Thoracic aorta (tissue), 2 donors: ENCODE measurements at regions not wholly inside any gene's neighbourhood (a gene's known extent, or its start where the extent isn't known, plus 50 kb on each side); places are given as distances from the start of the nearest gene placed in this dataset.

Experiments used
- ATAC-seq: fragments of 150-250 bp; one replicate; pipeline ENCODE4 v1.8.0; 2017; ENCODE audit warnings: low read depth; ENCODE audit not compliant: insufficient number of reproducible peaks, low FRiP score
- DNase-seq: peaks from one replicate; pipeline ENCODE4 v3.0.0-alpha.2; 2020; ENCODE audit warnings: low spot score
- H3K27ac ChIP-seq, 2 donors: fragments of 200-600 bp; sonication (generic); 1 replicate in 1 of 2; 2 replicates in 1 of 2; pipeline ENCODE4 v1.5.1; 2016; ENCODE audit warnings: mild to moderate bottlenecking in 2 of 2, moderate library complexity in 2 of 2
- H3K27me3 ChIP-seq: fragments of 200-600 bp; sonication (generic); replicated peaks from 2 replicates; pipeline ENCODE4 v1.6.0; 2016; ENCODE audit warnings: mild to moderate bottlenecking; ENCODE audit not compliant: insufficient read depth
- H3K36me3 ChIP-seq: fragments of 200-600 bp; sonication (generic); one replicate; pipeline ENCODE4 v1.5.1; 2016
- H3K4me1 ChIP-seq, 2 donors: fragments of 200-600 bp; sonication (generic); 1 replicate in 1 of 2; 2 replicates in 1 of 2; pipeline versions ENCODE4 v1.5.1 to v1.6.0; 2016; ENCODE audit warnings: low read depth in 2 of 2, mild to moderate bottlenecking in 1 of 2; ENCODE audit not compliant: control insufficient read depth in 1 of 2
- H3K4me3 ChIP-seq: fragments of 200-600 bp; sonication (generic); 2 replicates; pipeline ENCODE4 v1.5.1; 2016; ENCODE audit warnings: mild to moderate bottlenecking
- H3K9me3 ChIP-seq: fragments of 200-600 bp; sonication (generic); 2 replicates; pipeline ENCODE4 v1.5.1; 2016
- TF ChIP-seq, protein P1 (sequence below): fragments of 200-600 bp; sonication (generic); IDR thresholded peaks from one replicate; pipeline ENCODE4 v1.5.1; 2019; ENCODE audit warnings: antibody characterized with exemption

DNA sequence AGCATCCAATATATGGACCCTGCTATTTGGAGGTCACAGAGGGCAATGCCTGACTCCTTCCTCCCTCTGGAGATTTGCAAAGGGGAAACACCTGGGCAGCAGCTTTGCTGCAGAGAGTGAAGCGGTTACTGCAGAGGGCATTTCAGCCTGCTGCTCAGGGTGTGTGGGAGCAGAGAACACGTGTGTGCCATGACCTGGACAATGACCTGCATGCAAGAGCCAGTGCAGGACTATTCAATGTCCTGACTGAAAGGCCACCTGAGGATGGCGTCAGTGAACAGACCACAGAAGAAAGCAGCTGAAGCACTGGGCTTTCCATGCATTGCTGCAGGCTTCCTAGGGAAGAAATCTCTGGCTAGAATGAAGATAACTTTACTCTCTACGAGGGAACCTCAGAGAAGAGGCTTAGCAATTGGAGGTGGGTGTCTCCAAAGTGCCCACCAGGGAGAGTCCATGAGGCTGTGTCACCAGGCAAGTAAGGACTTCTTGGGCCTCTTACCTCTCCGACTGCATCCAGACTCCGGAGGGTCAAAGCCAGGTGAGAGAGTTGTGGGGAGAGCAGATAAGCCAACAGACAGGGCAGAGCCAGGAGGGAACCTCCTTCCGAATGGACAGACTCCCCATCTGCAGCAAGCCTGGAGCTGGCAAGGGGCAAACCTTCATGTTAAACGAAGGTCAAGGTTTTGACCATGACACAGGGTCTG is 52.9 kb upstream of the PMEPA1 start:
- no peaks in the 10 kb centered on the region for H3K36me3 ChIP-seq
- no peaks in the 10 kb centered on the region for H3K27me3 ChIP-seq
- H3K27ac ChIP-seq = no peak overlapping the region
- H3K4me3 ChIP-seq = no peak overlapping the region
- peaks cover 0 to 3% of the 10 kb centered on the region in 2 donors for H3K4me1 ChIP-seq
- no peak for DNase-seq
- ATAC-seq = no peak
- TF ChIP-seq, protein P1, sequence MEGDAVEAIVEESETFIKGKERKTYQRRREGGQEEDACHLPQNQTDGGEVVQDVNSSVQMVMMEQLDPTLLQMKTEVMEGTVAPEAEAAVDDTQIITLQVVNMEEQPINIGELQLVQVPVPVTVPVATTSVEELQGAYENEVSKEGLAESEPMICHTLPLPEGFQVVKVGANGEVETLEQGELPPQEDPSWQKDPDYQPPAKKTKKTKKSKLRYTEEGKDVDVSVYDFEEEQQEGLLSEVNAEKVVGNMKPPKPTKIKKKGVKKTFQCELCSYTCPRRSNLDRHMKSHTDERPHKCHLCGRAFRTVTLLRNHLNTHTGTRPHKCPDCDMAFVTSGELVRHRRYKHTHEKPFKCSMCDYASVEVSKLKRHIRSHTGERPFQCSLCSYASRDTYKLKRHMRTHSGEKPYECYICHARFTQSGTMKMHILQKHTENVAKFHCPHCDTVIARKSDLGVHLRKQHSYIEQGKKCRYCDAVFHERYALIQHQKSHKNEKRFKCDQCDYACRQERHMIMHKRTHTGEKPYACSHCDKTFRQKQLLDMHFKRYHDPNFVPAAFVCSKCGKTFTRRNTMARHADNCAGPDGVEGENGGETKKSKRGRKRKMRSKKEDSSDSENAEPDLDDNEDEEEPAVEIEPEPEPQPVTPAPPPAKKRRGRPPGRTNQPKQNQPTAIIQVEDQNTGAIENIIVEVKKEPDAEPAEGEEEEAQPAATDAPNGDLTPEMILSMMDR = no peak
- H3K9me3 ChIP-seq = peaks cover 8% of the 10 kb centered on the region

DNA sequence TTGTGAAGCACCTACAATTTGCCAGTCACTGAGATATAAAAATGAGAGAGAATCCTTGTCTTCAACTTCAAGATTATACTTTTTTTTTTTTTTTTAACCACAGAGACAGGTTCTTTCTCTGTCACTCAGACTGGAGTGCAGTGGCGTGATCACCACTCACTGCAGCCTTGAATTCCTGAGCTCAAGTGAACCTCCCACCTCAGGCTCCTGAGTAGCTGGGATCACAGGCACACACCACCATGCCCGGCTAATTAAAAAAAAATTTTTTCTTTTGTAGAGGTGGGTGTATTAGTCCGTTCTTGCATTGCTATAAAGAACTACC is 51.6 kb upstream of the PMEPA1 start:
- no peak overlapping the region for H3K4me3 ChIP-seq
- ATAC-seq (no peak), DNase-seq (no peak)
- H3K27ac ChIP-seq = no peak overlapping the region
- peaks cover 10% of the 10 kb centered on the region for H3K9me3 ChIP-seq
- no peaks in the 10 kb centered on the region for H3K36me3 ChIP-seq
- H3K4me1 ChIP-seq = peaks cover 0 to 3% of the 10 kb centered on the region in 2 donors
- H3K27me3 ChIP-seq = no peaks in the 10 kb centered on the region
- TF ChIP-seq, protein P1 = no peak

DNA sequence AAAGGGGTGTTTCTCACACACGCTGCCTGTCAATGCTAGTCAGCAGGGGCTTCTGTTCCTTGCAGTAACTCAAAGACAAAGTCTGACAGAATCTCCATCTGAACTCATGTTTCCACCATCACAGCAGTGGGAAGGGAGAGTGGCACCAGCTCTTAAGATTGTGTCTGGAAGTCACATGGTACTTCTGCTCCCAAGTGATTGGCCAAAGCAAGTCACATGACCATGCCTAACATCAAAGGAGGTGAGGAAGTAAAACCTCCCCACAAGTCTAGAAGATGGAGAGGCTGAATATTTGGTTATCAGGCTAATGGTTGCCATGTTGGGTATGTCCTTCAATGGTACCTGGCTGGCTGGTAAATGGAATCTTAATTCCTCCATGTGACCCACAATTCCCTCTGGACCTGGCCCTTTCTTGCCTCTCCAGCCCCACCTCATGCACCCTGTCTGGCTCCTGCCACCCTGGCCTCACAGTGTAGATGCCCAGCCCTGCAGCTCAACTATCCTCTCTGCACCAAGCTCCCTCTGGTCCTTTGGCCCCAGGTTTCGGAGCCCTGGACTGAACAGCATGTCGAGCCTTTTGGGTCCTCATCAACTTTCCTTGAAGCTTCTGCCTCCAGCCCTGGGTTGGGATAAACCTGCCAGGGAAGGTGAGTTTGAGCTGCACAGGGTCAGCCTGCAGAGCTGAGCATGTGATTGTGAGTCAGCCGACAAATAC is 51.0 kb upstream of the PMEPA1 start:
- Histone ChIP-seq H3K9me3 (peaks cover 10% of the 10 kb centered on the region), H3K36me3 (no peaks in the 10 kb centered on the region), H3K4me3 (no peak overlapping the region), H3K27me3 (no peaks in the 10 kb centered on the region), H3K27ac (no peak overlapping the region), H3K4me1 (peaks cover 0 to 8% of the 10 kb centered on the region in 2 donors)
- DNase-seq (no peak), ATAC-seq (no peak)
- TF ChIP-seq, protein P1 = no peak

DNA sequence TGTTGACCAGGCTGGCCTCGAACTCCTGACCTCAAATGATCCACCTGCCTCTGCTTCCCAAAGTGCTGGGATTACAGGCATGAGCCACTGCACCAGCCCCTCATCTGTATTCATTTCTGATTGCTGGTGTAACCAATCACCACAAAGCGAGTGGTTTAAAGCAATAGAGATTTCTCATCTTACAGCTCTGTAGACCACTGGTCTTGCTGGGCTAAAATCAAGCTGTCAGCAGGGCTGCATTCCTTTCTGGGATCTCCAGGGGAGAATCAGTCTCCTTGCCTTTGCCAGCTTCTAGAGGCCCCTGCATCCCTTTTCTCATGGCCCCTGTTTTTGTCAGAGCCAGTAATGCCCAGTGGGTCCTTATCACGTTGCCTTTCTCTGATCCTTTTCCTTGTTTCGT is 49.9 kb upstream of the PMEPA1 start:
- H3K4me1 ChIP-seq = peaks cover 0 to 11% of the 10 kb centered on the region in 2 donors
- H3K27ac ChIP-seq = no peak overlapping the region
- DNase-seq = no peak
- no peak for ATAC-seq
- no peaks in the 10 kb centered on the region for H3K27me3 ChIP-seq
- H3K4me3 ChIP-seq = no peak overlapping the region
- peaks cover 7% of the 10 kb centered on the region for H3K9me3 ChIP-seq
- TF ChIP-seq, protein P1 = no peak
- H3K36me3 ChIP-seq = no peaks in the 10 kb centered on the region
